GM18511 (cell line): ENCODE measurements at regions not wholly inside any gene's neighbourhood (a gene's known extent, or its start where the extent isn't known, plus 50 kb on each side); places are given as distances from the start of the nearest gene placed in this dataset.

ENCODE experiments used
- ATAC-seq: cut with Tn5 transposase; IDR thresholded peaks from one replicate; pipeline ENCODE4 v1.9.1; 2021; ENCODE audit warnings: mild to moderate bottlenecking, moderate library complexity; ENCODE audit not compliant: unreplicated experiment

DNA sequence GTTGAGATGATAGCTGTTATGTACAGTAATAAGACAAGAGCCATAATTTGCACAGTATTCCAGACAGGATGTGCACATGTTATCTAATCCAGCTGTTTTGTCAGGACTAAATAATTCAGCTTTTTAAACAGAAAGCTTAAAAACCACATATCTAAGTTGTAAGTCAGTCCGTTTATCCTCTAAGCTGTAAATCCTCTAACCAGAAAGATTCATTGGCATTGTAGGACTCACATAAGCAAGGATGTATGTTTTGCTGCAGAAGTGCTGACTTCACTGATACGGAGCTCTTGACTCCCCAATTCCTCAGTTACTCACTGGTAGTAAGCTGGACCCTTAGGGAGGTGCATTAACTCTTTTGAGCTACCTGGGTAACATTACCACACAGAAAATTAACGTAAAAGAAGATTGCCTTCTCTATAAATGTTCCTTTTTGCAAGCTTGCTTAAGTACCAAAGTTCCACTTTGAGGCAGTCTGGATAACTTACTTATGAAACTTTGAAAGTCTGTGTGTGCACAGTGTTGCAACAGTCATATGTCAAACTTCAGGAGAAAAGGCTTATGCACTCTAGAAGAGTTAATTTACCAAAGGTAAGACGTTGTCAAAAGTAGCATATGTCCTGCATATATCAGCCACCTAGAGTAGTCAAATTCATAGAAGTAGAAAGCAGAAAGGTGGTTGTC lies 58.3 kb upstream of the MAGEB2 start:
- ATAC-seq: no peak

DNA sequence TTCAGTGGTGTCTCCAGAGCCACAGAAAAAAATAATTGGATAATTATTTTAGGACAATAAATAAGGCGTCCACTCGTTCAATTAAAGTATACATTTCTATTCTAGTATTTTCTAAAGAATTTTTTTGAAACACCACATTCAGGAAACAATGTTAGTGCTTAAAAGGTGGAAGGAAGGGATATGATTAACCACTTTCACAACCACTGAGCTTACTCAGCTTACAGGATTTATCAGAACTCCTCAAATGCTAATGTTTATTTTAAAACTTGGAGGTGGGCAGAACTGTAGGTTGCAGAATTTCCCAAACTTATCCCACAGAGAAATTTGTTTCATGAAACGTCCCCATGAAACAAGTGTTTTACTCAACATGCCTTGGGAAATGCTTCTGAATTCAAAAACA lies 54.3 kb upstream of the MAGEB2 start:
- no peak for ATAC-seq
